Stimulated activated CD4-positive, alpha-beta T cell treated with anti-CD3 and anti-CD28 coated beads, Interleukin-1b, Interleukin-23, amount 100 ng/mL, for 48 hours (primary cell): ENCODE measurements at regions not wholly inside any gene's neighbourhood (a gene's known extent, or its start where the extent isn't known, plus 50 kb on each side); places are given as distances from the start of the nearest gene placed in this dataset.
"Not testable (repeated sequence)": the region's sequence is repeated elsewhere in the genome, so short reads cannot be mapped to it uniquely, and the experiment has no call there.

ENCODE experiments used
- DNase-seq: peaks from one replicate; pipeline ENCODE4 v3.0.0-alpha.2; 2020

- no peak for DNase-seq
Observed at GRCh38 chr2:120539937-120540718, 194.2 kb downstream of the INHBB start.

GRCh38 chr2:120540719-120541552 is 194.7 kb upstream of the GLI2 start:
- no peak for DNase-seq

- no peak for DNase-seq
Observed at GRCh38 chr2:120541553-120541932, 194.1 kb upstream of the GLI2 start.

GRCh38 chr2:120541972-120542670 is 193.5 kb upstream of the GLI2 start:
- DNase-seq: no peak

- DNase-seq: no peak
Observed at GRCh38 chr2:120542911-120543527, 192.6 kb upstream of the GLI2 start.

GRCh38 chr2:120543899-120544298 is 191.8 kb upstream of the GLI2 start:
- DNase-seq: no peak

GRCh38 chr2:120544522-120544921 is 191.1 kb upstream of the GLI2 start:
- no peak for DNase-seq

GRCh38 chr2:120545007-120545406 is 190.7 kb upstream of the GLI2 start:
- not testable (repeated sequence) for DNase-seq

GRCh38 chr2:120545521-120546047 is 190.1 kb upstream of the GLI2 start:
- no peak for DNase-seq

- no peak for DNase-seq
Observed at GRCh38 chr2:120546048-120546864, 189.4 kb upstream of the GLI2 start.

- no peak for DNase-seq
Observed at GRCh38 chr2:120546865-120547390, 188.7 kb upstream of the GLI2 start.

GRCh38 chr2:120547662-120548061 is 188.0 kb upstream of the GLI2 start:
- no peak for DNase-seq

- DNase-seq: no peak
Observed at GRCh38 chr2:120548627-120549608, 186.8 kb upstream of the GLI2 start.

GRCh38 chr2:120549841-120550240 is 185.8 kb upstream of the GLI2 start:
- DNase-seq: no peak

GRCh38 chr2:120550282-120550681 is 185.4 kb upstream of the GLI2 start:
- no peak for DNase-seq

- DNase-seq: no peak
Observed at GRCh38 chr2:120550893-120551446, 184.7 kb upstream of the GLI2 start.

- no peak for DNase-seq
Observed at GRCh38 chr2:120551522-120551921, 184.1 kb upstream of the GLI2 start.

- no peak for DNase-seq
Observed at GRCh38 chr2:120552079-120552478, 183.6 kb upstream of the GLI2 start.

- DNase-seq: peak; percentile 30
Observed at GRCh38 chr2:120552800-120553481, 182.7 kb upstream of the GLI2 start.
